Ovary (tissue), 7 donors: ENCODE measurements at regions not wholly inside any gene's neighbourhood (a gene's known extent, or its start where the extent isn't known, plus 50 kb on each side); places are given as distances from the start of the nearest gene placed in this dataset.

ENCODE experiments used
- DNase-seq, 5 donors: peaks; one replicate each; pipeline ENCODE4 v3.0.0-alpha.2; 2019 to 2020
- H3K27ac ChIP-seq, 2 donors: fragments of 200-600 bp; one replicate each; pipeline versions ENCODE4 v1.5.1 to v1.8.0; 2019 to 2022
- H3K27me3 ChIP-seq: fragments of 200-600 bp; one replicate; pipeline ENCODE4 v1.8.0; 2022
- H3K36me3 ChIP-seq: fragments of 200-600 bp; sonication (generic); one replicate; pipeline ENCODE4 v1.5.1; 2019
- H3K4me1 ChIP-seq: one replicate; pipeline ENCODE4 v1.8.1; 2013; ENCODE audit warnings: mild to moderate bottlenecking, moderate library complexity; ENCODE audit not compliant: insufficient read depth
- H3K4me3 ChIP-seq: fragments of 200-600 bp; sonication (generic); one replicate; pipeline ENCODE4 v1.5.1; 2017
- H3K9me3 ChIP-seq, 2 donors: fragments of 200-600 bp in 1 of 2; sonication (generic) in 1 of 2; one replicate each; pipeline versions ENCODE4 v1.5.1 to v1.8.1; 2013 to 2019; ENCODE audit warnings: mild to moderate bottlenecking in 1 of 2, moderate library complexity in 1 of 2
- CTCF ChIP-seq, 3 donors: fragments of 450-650 bp in 2 of 3; fragments of 200-600 bp in 1 of 3; IDR thresholded peaks; one replicate each; pipeline versions ENCODE4 v1.5.1 to v1.8.0; 2016 to 2022; ENCODE audit warnings: antibody characterized with exemption in 3 of 3, mild to moderate bottlenecking in 1 of 3
- EP300 ChIP-seq: sonication (generic); formaldehyde crosslinking; IDR thresholded peaks from one replicate; pipeline ENCODE4 v1.6.1; 2017; ENCODE audit warnings: antibody characterized with exemption
- POLR2A ChIP-seq: fragments of 450-650 bp; IDR thresholded peaks from one replicate; pipeline ENCODE4 v1.6.1; 2017; ENCODE audit warnings: antibody characterized with exemption, mild to moderate bottlenecking, moderate library complexity
- WGBS, 3 donors: extraction: QIAGEN DNeasy Blood & Tissue Kit in 1 of 3; methylation state at CpG; one replicate each; pipeline versions ENCODE4 v1.1.5 to v1.1.7; 2013 to 2017; 5-methylcytosine and 5-hydroxymethylcytosine counted together
- intact Hi-C, 4 donors: fragments of 100-400 bp; cut with DNase I; formaldehyde crosslinking; loops; one replicate each; pipeline versions ENCODE4 v1.11.0 to v1.15.1; 2022 to 2023
- donor health status: DM: no; HTN: no; CAD: no; lungs with moderate emphysema.
- donor health status: DM: no; HTN: no; CAD: no.
- donor health status: Bipolar disorder and iron deficiency.
- donor health status: DM: no; HTN: no; CAD: no.
- donor health status: DM: yes; HTN: yes; CAD: no.

- TF ChIP-seq CTCF (IDR thresholded peaks at IDR 0.05) (no peak), POLR2A (no peak), EP300 (no peak)
- H3K9me3 ChIP-seq = peaks cover 0 to 4% of the 10 kb centered on the region in 2 donors
- intact Hi-C loops = no loop called here
- H3K4me3 ChIP-seq = no peak overlapping the region
- H3K4me1 ChIP-seq = no peaks in the 10 kb centered on the region
- WGBS, 3 donors = 77 to 86% (median 81%) methylated on average over 16 of the region's 16 CpGs
- H3K36me3 ChIP-seq = no peaks in the 10 kb centered on the region
- H3K27me3 ChIP-seq = no peaks in the 10 kb centered on the region
- no peak for DNase-seq
- H3K27ac ChIP-seq = no peak overlapping the region
These were observed 113.3 kb upstream of the SOX1 start for GRCh38 chr13:111953546-111954178.

- H3K9me3 ChIP-seq = peaks cover 0 to 4% of the 10 kb centered on the region in 2 donors
- TF ChIP-seq POLR2A = no peak
- no peak for TF ChIP-seq CTCF (IDR thresholded peaks at IDR 0.05)
- no peak for TF ChIP-seq EP300
- intact Hi-C loops = no loop called here
- no peak overlapping the region for H3K27ac ChIP-seq
- 71 to 77% (median 75%) methylated on average over 18 of the region's 18 CpGs for WGBS, 3 donors
- no peak overlapping the region for H3K4me3 ChIP-seq
- no peak for DNase-seq
- no peaks in the 10 kb centered on the region for H3K4me1 ChIP-seq
- H3K27me3 ChIP-seq = no peaks in the 10 kb centered on the region
- no peaks in the 10 kb centered on the region for H3K36me3 ChIP-seq
These were observed 112.1 kb upstream of the SOX1 start for GRCh38 chr13:111954661-111955411.

GRCh38 chr13:111955412-111956065 lies 111.4 kb upstream of the SOX1 start:
- intact Hi-C loops = no loop called here
- H3K4me1 ChIP-seq = no peaks in the 10 kb centered on the region
- no peaks in the 10 kb centered on the region for H3K36me3 ChIP-seq
- TF ChIP-seq CTCF (IDR thresholded peaks at IDR 0.05) (no peak), POLR2A (no peak), EP300 (no peak)
- 33 to 48% (median 38%) methylated on average over 27 of the region's 27 CpGs for WGBS, 3 donors
- no peak for DNase-seq
- no peak overlapping the region for H3K4me3 ChIP-seq
- H3K27me3 ChIP-seq = no peaks in the 10 kb centered on the region
- no peak overlapping the region for H3K27ac ChIP-seq
- peaks cover 0 to 4% of the 10 kb centered on the region in 2 donors for H3K9me3 ChIP-seq

GRCh38 chr13:111956261-111957151 lies 110.4 kb upstream of the SOX1 start:
- TF ChIP-seq EP300 = no peak
- no peak for TF ChIP-seq POLR2A
- no peak for TF ChIP-seq CTCF (IDR thresholded peaks at IDR 0.05)
- Histone ChIP-seq H3K9me3 (no peaks in the 10 kb centered on the region), H3K4me3 (no peak overlapping the region), H3K27me3 (no peaks in the 10 kb centered on the region), H3K36me3 (no peaks in the 10 kb centered on the region), H3K4me1 (no peaks in the 10 kb centered on the region), H3K27ac (no peak overlapping the region)
- WGBS, 3 donors = 84 to 91% (median 89%) methylated on average over 59 of the region's 59 CpGs
- intact Hi-C loops = no loop called here
- no peak for DNase-seq
